ENCODE measurements at regions not wholly inside any gene's neighbourhood (a gene's known extent, or its start where the extent isn't known, plus 50 kb on each side); places are given as distances from the start of the nearest gene placed in this dataset.

GRCh38 chr5:121018004-121018403 lies 553.9 kb downstream of the PRR16 start:
- H3K27me3 ChIP-seq (ENCODE audit: insufficient read depth, low read length): no peaks in the 10 kb centered on the region
- no peak overlapping the region for H3K4me3 ChIP-seq (ENCODE audit: low read length)
- no peaks in the 10 kb centered on the region for H3K36me3 ChIP-seq (ENCODE audit: insufficient read depth, low read depth, low read length)
- H3K9ac ChIP-seq (ENCODE audit: low read depth, low read length): no peak overlapping the region
- H3K27ac ChIP-seq (ENCODE audit: low read length): no peak overlapping the region
- H3K9me3 ChIP-seq (ENCODE audit: insufficient read depth, low read depth, low read length): no peaks in the 10 kb centered on the region
- H3K4me1 ChIP-seq (ENCODE audit: insufficient read depth, low read length): no peaks in the 10 kb centered on the region; the same call in 1 of the 2 replicates

GRCh38 chr5:121019106-121019505 lies 555.0 kb downstream of the PRR16 start:
- H3K27ac ChIP-seq (ENCODE audit: low read length): no peak overlapping the region
- no peaks in the 10 kb centered on the region for H3K27me3 ChIP-seq (ENCODE audit: insufficient read depth, low read length)
- H3K9ac ChIP-seq (ENCODE audit: low read depth, low read length): no peak overlapping the region
- H3K4me1 ChIP-seq (ENCODE audit: insufficient read depth, low read length): no peaks in the 10 kb centered on the region; the same call in 1 of the 2 replicates
- H3K4me3 ChIP-seq (ENCODE audit: low read length): no peak overlapping the region
- H3K36me3 ChIP-seq (ENCODE audit: insufficient read depth, low read depth, low read length): no peaks in the 10 kb centered on the region
- no peaks in the 10 kb centered on the region for H3K9me3 ChIP-seq (ENCODE audit: insufficient read depth, low read depth, low read length)

- Histone ChIP-seq H3K27me3 (ENCODE audit: insufficient read depth, low read length) (no peaks in the 10 kb centered on the region), H3K4me3 (ENCODE audit: low read length) (no peak overlapping the region), H3K9ac (ENCODE audit: low read depth, low read length) (no peak overlapping the region), H3K4me1 (ENCODE audit: insufficient read depth, low read length) (no peaks in the 10 kb centered on the region; the same call in 1 of the 2 replicates), H3K36me3 (ENCODE audit: insufficient read depth, low read depth, low read length) (no peaks in the 10 kb centered on the region), H3K9me3 (ENCODE audit: insufficient read depth, low read depth, low read length) (no peaks in the 10 kb centered on the region), H3K27ac (ENCODE audit: low read length) (no peak overlapping the region)
Observed at GRCh38 chr5:121019734-121020133, 555.6 kb downstream of the PRR16 start.

GRCh38 chr5:121021681-121022080 lies 557.6 kb downstream of the PRR16 start:
- H3K27ac ChIP-seq (ENCODE audit: low read length): no peak overlapping the region
- H3K9ac ChIP-seq (ENCODE audit: low read depth, low read length): no peak overlapping the region
- H3K9me3 ChIP-seq (ENCODE audit: insufficient read depth, low read depth, low read length): no peaks in the 10 kb centered on the region
- H3K27me3 ChIP-seq (ENCODE audit: insufficient read depth, low read length): no peaks in the 10 kb centered on the region
- H3K4me3 ChIP-seq (ENCODE audit: low read length): no peak overlapping the region
- no peaks in the 10 kb centered on the region for H3K36me3 ChIP-seq (ENCODE audit: insufficient read depth, low read depth, low read length)
- no peaks in the 10 kb centered on the region; the same call in 1 of the 2 replicates for H3K4me1 ChIP-seq (ENCODE audit: insufficient read depth, low read length)

GRCh38 chr5:121024416-121025311 lies 560.6 kb downstream of the PRR16 start:
- Histone ChIP-seq H3K9ac (ENCODE audit: low read depth, low read length) (no peak overlapping the region), H3K36me3 (ENCODE audit: insufficient read depth, low read depth, low read length) (no peaks in the 10 kb centered on the region), H3K27ac (ENCODE audit: low read length) (no peak overlapping the region), H3K9me3 (ENCODE audit: insufficient read depth, low read depth, low read length) (no peaks in the 10 kb centered on the region), H3K27me3 (ENCODE audit: insufficient read depth, low read length) (no peaks in the 10 kb centered on the region), H3K4me1 (ENCODE audit: insufficient read depth, low read length) (no peaks in the 10 kb centered on the region), H3K4me3 (ENCODE audit: low read length) (no peak overlapping the region)

- no peaks in the 10 kb centered on the region for H3K9me3 ChIP-seq (ENCODE audit: insufficient read depth, low read depth, low read length)
- no peaks in the 10 kb centered on the region for H3K36me3 ChIP-seq (ENCODE audit: insufficient read depth, low read depth, low read length)
- H3K4me1 ChIP-seq (ENCODE audit: insufficient read depth, low read length): no peaks in the 10 kb centered on the region
- no peak overlapping the region for H3K9ac ChIP-seq (ENCODE audit: low read depth, low read length)
- no peak overlapping the region for H3K4me3 ChIP-seq (ENCODE audit: low read length)
- no peak overlapping the region for H3K27ac ChIP-seq (ENCODE audit: low read length)
- no peaks in the 10 kb centered on the region for H3K27me3 ChIP-seq (ENCODE audit: insufficient read depth, low read length)
Observed at GRCh38 chr5:121025671-121026070, 561.6 kb downstream of the PRR16 start.

- Histone ChIP-seq H3K36me3 (ENCODE audit: insufficient read depth, low read depth, low read length) (no peaks in the 10 kb centered on the region), H3K27ac (ENCODE audit: low read length) (no peak overlapping the region), H3K4me1 (ENCODE audit: insufficient read depth, low read length) (no peaks in the 10 kb centered on the region), H3K27me3 (ENCODE audit: insufficient read depth, low read length) (no peaks in the 10 kb centered on the region), H3K4me3 (ENCODE audit: low read length) (no peak overlapping the region), H3K9ac (ENCODE audit: low read depth, low read length) (no peak overlapping the region), H3K9me3 (ENCODE audit: insufficient read depth, low read depth, low read length) (no peaks in the 10 kb centered on the region)
Observed at GRCh38 chr5:121027636-121028035, 563.5 kb downstream of the PRR16 start.

GRCh38 chr5:121029536-121030245 lies 565.6 kb downstream of the PRR16 start:
- H3K36me3 ChIP-seq (ENCODE audit: insufficient read depth, low read depth, low read length): no peaks in the 10 kb centered on the region
- no peak overlapping the region for H3K27ac ChIP-seq (ENCODE audit: low read length)
- no peak overlapping the region for H3K4me3 ChIP-seq (ENCODE audit: low read length)
- H3K9me3 ChIP-seq (ENCODE audit: insufficient read depth, low read depth, low read length): no peaks in the 10 kb centered on the region
- H3K27me3 ChIP-seq (ENCODE audit: insufficient read depth, low read length): no peaks in the 10 kb centered on the region
- H3K4me1 ChIP-seq (ENCODE audit: insufficient read depth, low read length): no peaks in the 10 kb centered on the region
- no peak overlapping the region for H3K9ac ChIP-seq (ENCODE audit: low read depth, low read length)

- Histone ChIP-seq H3K27ac (ENCODE audit: low read length) (no peak overlapping the region), H3K9me3 (ENCODE audit: insufficient read depth, low read depth, low read length) (no peaks in the 10 kb centered on the region), H3K4me3 (ENCODE audit: low read length) (no peak overlapping the region)
Observed at GRCh38 chr5:121031491-121031890, 567.4 kb downstream of the PRR16 start.

GRCh38 chr5:121033334-121033733 lies 569.2 kb downstream of the PRR16 start:
- Histone ChIP-seq H3K27me3 (ENCODE audit: insufficient read depth, low read length) (no peaks in the 10 kb centered on the region), H3K36me3 (ENCODE audit: insufficient read depth, low read depth, low read length) (no peaks in the 10 kb centered on the region), H3K4me1 (ENCODE audit: insufficient read depth, low read length) (no peaks in the 10 kb centered on the region), H3K27ac (ENCODE audit: low read length) (no peak overlapping the region), H3K9me3 (ENCODE audit: insufficient read depth, low read depth, low read length) (no peaks in the 10 kb centered on the region), H3K9ac (ENCODE audit: low read depth, low read length) (no peak overlapping the region), H3K4me3 (ENCODE audit: low read length) (no peak overlapping the region)

More at GRCh38 chr5:121031491-121031890, 567.4 kb downstream of the PRR16 start:
- H3K9ac ChIP-seq (ENCODE audit: low read depth, low read length): no peak overlapping the region
- no peaks in the 10 kb centered on the region for H3K4me1 ChIP-seq (ENCODE audit: insufficient read depth, low read length)
- no peaks in the 10 kb centered on the region for H3K27me3 ChIP-seq (ENCODE audit: insufficient read depth, low read length)
- no peaks in the 10 kb centered on the region for H3K36me3 ChIP-seq (ENCODE audit: insufficient read depth, low read depth, low read length)

GRCh38 chr5:121038438-121038837 lies 574.3 kb downstream of the PRR16 start:
- Histone ChIP-seq H3K4me1 (ENCODE audit: insufficient read depth, low read length) (no peaks in the 10 kb centered on the region), H3K27ac (ENCODE audit: low read length) (no peak overlapping the region), H3K27me3 (ENCODE audit: insufficient read depth, low read length) (no peaks in the 10 kb centered on the region), H3K9me3 (ENCODE audit: insufficient read depth, low read depth, low read length) (no peaks in the 10 kb centered on the region), H3K4me3 (ENCODE audit: low read length) (no peak overlapping the region), H3K9ac (ENCODE audit: low read depth, low read length) (no peak overlapping the region), H3K36me3 (ENCODE audit: insufficient read depth, low read depth, low read length) (no peaks in the 10 kb centered on the region)

GRCh38 chr5:121049971-121050370 lies 585.9 kb downstream of the PRR16 start:
- H3K9me3 ChIP-seq (ENCODE audit: insufficient read depth, low read depth, low read length): no peaks in the 10 kb centered on the region
- H3K27me3 ChIP-seq (ENCODE audit: insufficient read depth, low read length): no peaks in the 10 kb centered on the region
- H3K4me3 ChIP-seq (ENCODE audit: low read length): no peak overlapping the region
- no peaks in the 10 kb centered on the region for H3K36me3 ChIP-seq (ENCODE audit: insufficient read depth, low read depth, low read length)
- H3K27ac ChIP-seq (ENCODE audit: low read length): no peak overlapping the region
- H3K9ac ChIP-seq (ENCODE audit: low read depth, low read length): no peak overlapping the region
- H3K4me1 ChIP-seq (ENCODE audit: insufficient read depth, low read length): no peaks in the 10 kb centered on the region
